BJ (cell line): ENCODE measurements at regions not wholly inside any gene's neighbourhood (a gene's known extent, or its start where the extent isn't known, plus 50 kb on each side); places are given as distances from the start of the nearest gene placed in this dataset. TPM values are rescaled to one million over a fixed set of nuclear protein-coding genes. Genes with fewer than 3 reads are reported as not detected.

Experiments
- CTCF ChIA-PET: fragments of 350-600 bp; formaldehyde crosslinking; extraction: SDS; loops from one replicate; lab custom pipeline; 2021; ENCODE audit warnings: antibody characterized with exemption, inconsistent platforms; lab: Yijun Ruan, JAX
- POLR2A ChIA-PET: fragments of 300-600 bp; sonication (Branson Sonifier 250); formaldehyde crosslinking; extraction: SDS; loops from one replicate; lab custom pipeline; 2021; ENCODE audit warnings: antibody characterized with exemption; lab: Charles Lee
- DNase-seq: peaks from one replicate; pipeline ENCODE4 v3.0.0-alpha.2; 2011; ENCODE audit warnings: low read depth
- H3K27me3 ChIP-seq: 2 replicates; pipeline ENCODE4 v1.6.0; 2011; ENCODE audit warnings: low read length; ENCODE audit not compliant: control insufficient read depth, insufficient read depth
- H3K36me3 ChIP-seq: 2 replicates; pipeline ENCODE4 v1.5.1; 2011; ENCODE audit warnings: low read length; ENCODE audit not compliant: control insufficient read depth, insufficient read depth
- H3K4me3 ChIP-seq: 2 replicates; pipeline ENCODE4 v1.5.1; 2011; ENCODE audit warnings: low read depth, mild to moderate bottlenecking, control low read depth, low read length
- small RNA-seq: library from RNA; depleted of rRNA; stranded (forward); fragments of <200 nt; gene quantifications from one replicate; pipeline ENCODE3, GENCODE V24; 2012; ENCODE audit warnings: low replicate concordance, low read depth; ENCODE audit not compliant: insufficient read length
- TF ChIP-seq, protein P1 (sequence below): IDR thresholded peaks from 2 replicates; pipeline ENCODE4 v1.5.1; 2011; ENCODE audit warnings: low read depth, mild to moderate bottlenecking, control low read depth, inconsistent platforms, low read length, moderate library complexity; ENCODE audit not compliant: insufficient read depth

DNA sequence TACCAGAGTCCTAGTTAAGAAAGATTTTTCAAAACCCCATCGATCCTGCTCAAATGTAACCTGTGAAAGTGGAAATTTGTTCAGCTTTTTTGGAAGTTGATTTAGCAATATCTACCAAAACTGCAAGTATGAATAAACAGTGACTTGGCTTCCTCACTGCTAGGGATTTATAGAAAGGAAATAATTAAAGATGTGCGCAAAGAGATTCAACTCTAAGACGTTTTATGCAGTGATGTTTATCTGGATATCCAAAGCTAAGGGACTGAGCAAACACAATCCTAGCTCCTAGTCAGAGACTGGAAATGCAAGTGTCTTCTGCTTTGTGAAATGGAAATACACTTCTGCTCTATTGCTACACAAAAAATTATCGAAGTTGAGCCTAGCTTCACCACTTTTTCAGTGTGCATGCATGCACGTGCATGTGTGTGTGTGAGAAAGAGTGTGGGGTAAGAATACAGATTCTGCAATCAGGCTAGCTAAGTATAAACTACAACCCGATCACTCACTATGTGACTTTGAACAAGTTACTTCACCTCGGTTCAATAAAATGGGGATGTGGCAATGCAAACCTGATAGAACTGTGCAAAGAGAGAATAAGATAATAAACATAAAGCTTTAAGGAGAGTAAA, 52.1 kb upstream of the FOXF1 start:
- Histone ChIP-seq H3K4me3 (no peak overlapping the region), H3K27me3 (no peaks in the 10 kb centered on the region), H3K36me3 (no peaks in the 10 kb centered on the region)
- TF ChIP-seq, protein P1, sequence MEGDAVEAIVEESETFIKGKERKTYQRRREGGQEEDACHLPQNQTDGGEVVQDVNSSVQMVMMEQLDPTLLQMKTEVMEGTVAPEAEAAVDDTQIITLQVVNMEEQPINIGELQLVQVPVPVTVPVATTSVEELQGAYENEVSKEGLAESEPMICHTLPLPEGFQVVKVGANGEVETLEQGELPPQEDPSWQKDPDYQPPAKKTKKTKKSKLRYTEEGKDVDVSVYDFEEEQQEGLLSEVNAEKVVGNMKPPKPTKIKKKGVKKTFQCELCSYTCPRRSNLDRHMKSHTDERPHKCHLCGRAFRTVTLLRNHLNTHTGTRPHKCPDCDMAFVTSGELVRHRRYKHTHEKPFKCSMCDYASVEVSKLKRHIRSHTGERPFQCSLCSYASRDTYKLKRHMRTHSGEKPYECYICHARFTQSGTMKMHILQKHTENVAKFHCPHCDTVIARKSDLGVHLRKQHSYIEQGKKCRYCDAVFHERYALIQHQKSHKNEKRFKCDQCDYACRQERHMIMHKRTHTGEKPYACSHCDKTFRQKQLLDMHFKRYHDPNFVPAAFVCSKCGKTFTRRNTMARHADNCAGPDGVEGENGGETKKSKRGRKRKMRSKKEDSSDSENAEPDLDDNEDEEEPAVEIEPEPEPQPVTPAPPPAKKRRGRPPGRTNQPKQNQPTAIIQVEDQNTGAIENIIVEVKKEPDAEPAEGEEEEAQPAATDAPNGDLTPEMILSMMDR: no peak
- DNase-seq: no peak
- ChIA-PET POLR2A (no interaction called here), CTCF (interaction anchor here (0.7 to 1.5 kb wide), 2 partner anchors 10 to 639 kb away, joined by 3 to 4 read pairs; no protein-coding TSS in a partner anchor)

DNA sequence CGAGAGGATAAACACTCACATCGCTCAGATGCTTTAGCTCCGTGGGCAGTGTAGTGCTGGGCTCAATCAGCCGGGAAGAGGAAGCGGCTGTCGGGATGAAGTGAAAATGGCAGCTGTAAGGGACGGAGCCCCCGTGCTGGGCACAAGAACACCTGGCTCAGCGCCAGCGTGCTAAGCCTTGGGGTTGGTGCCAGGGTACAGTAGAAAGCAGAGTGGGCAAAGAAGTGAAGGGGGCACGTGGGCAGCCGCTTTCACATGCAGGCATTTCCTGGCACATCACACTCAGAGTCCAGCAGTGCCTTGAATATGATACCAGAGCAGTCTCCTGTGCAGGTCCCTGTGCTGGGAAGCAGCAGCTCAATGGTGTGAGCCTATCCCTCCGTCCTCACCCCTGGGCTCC, 51.1 kb upstream of the FOXF1 start:
- CTCF ChIA-PET: interaction anchor here (1.5 kb wide), 1 partner anchor 640 kb away, joined by 4 read pairs; no protein-coding TSS in a partner anchor
- Histone ChIP-seq H3K4me3 (no peak overlapping the region), H3K27me3 (no peaks in the 10 kb centered on the region), H3K36me3 (no peaks in the 10 kb centered on the region)
- TF ChIP-seq, protein P1: no peak
- no peak for DNase-seq
- POLR2A ChIA-PET: no interaction called here

Small RNAs in the stretch of these regions (small RNA-seq; reads per million reads assigned to genes)
- gene RF00019: not detected
